WI38 (cell line): ENCODE measurements at regions not wholly inside any gene's neighbourhood (a gene's known extent, or its start where the extent isn't known, plus 50 kb on each side); places are given as distances from the start of the nearest gene placed in this dataset.

Source experiments
- H3K4me3 ChIP-seq: 2 replicates; pipeline ENCODE4 v1.5.1; 2011; ENCODE audit warnings: low read depth, mild to moderate bottlenecking, control low read depth, low read length
- TF ChIP-seq, protein P1 (sequence below): IDR thresholded peaks from 2 replicates; pipeline ENCODE4 v1.5.1; 2012; ENCODE audit warnings: low read depth, mild to moderate bottlenecking, control low read depth, low read length

GRCh38 chr18:24914171-24914525 is 437.8 kb downstream of the ZNF521 start:
- no peak overlapping the region for H3K4me3 ChIP-seq
- TF ChIP-seq, protein P1, sequence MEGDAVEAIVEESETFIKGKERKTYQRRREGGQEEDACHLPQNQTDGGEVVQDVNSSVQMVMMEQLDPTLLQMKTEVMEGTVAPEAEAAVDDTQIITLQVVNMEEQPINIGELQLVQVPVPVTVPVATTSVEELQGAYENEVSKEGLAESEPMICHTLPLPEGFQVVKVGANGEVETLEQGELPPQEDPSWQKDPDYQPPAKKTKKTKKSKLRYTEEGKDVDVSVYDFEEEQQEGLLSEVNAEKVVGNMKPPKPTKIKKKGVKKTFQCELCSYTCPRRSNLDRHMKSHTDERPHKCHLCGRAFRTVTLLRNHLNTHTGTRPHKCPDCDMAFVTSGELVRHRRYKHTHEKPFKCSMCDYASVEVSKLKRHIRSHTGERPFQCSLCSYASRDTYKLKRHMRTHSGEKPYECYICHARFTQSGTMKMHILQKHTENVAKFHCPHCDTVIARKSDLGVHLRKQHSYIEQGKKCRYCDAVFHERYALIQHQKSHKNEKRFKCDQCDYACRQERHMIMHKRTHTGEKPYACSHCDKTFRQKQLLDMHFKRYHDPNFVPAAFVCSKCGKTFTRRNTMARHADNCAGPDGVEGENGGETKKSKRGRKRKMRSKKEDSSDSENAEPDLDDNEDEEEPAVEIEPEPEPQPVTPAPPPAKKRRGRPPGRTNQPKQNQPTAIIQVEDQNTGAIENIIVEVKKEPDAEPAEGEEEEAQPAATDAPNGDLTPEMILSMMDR = no peak

- H3K4me3 ChIP-seq = no peak overlapping the region
These were observed 437.3 kb downstream of the ZNF521 start for GRCh38 chr18:24914685-24915084.

DNA sequence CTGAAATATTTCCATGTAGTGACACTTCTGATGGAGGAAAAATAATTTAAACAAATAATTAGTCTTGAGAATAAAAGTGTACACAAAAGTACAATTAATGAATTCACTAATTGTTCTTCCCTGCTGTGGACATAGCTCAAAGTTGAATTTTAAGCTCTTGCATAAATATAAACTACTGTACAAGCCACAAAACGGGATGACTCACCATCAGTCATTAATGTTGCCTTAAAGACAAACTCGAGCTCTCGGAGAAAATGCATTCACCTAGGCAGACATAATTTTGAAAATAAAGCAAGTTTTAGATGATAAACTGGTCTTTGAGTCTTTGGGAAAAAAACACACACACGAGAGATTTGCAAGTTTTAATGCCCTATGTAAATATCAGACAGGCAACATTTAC is 436.4 kb downstream of the ZNF521 start:
- H3K4me3 ChIP-seq = no peak overlapping the region
- TF ChIP-seq, protein P1 = no peak

More at GRCh38 chr18:24914685-24915084, 437.3 kb downstream of the ZNF521 start:
- TF ChIP-seq, protein P1 = no peak

- no peak overlapping the region for H3K4me3 ChIP-seq
These were observed 434.2 kb downstream of the ZNF521 start for GRCh38 chr18:24917767-24918166.

DNA sequence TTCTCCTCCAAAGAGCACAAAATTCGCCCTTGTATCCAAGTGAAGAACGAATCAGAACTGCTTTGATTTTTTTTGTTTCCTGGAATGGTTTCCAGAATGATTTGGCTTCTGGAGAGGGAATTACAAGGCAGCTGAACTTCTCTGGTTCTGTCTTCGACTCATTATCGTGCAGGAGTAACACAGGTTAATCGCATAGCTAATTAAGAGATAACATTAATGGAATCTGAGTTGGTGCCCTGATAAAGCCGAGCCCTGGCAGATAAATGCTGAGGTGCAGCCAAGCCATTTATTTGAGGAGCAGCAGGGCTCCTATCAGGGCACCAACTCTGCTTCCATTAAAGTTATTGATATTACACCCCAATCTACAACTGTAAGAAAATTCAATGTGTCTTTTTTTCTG is 433.7 kb downstream of the ZNF521 start:
- TF ChIP-seq, protein P1 = no peak
- H3K4me3 ChIP-seq = no peak overlapping the region

More at GRCh38 chr18:24917767-24918166, 434.2 kb downstream of the ZNF521 start:
- TF ChIP-seq, protein P1 = no peak

- TF ChIP-seq, protein P1 = no peak
These were observed 432.7 kb downstream of the ZNF521 start for GRCh38 chr18:24919181-24919797.

DNA sequence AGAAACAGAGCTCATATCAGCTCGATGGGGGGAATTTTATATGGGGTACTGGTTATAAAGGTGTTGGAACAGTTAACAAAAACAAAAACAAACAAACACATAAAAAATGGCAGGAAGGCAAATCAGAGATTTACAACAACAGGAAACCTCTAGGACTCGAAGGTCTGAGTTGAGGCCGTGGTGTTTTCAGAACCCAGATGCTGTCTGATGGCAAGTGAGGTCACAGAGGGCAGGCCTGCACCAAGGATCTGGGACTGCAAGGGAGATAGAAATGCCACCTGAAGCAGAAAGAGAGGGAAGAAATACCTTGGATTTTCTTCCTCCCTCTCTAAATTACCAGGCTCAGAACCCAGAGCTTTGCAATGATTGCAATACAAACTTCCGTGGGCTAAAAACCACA is 429.5 kb downstream of the ZNF521 start:
- no peak overlapping the region for H3K4me3 ChIP-seq
- TF ChIP-seq, protein P1 = no peak

More at GRCh38 chr18:24919181-24919797, 432.7 kb downstream of the ZNF521 start:
- H3K4me3 ChIP-seq = no peak overlapping the region
